WERI-Rb-1 (cell line): ENCODE measurements at regions not wholly inside any gene's neighbourhood (a gene's known extent, or its start where the extent isn't known, plus 50 kb on each side); places are given as distances from the start of the nearest gene placed in this dataset.
"Not testable (repeated sequence)": the region's sequence is repeated elsewhere in the genome, so short reads cannot be mapped to it uniquely, and the experiment has no call there.

Experiments used
- DNase-seq: peaks from one replicate; pipeline ENCODE4 v3.0.0-alpha.2; 2020
- H3K27ac ChIP-seq: fragments of 250-450 bp; sonication (Bioruptor Pico); 2 replicates; pipeline ENCODE4 v1.5.1; 2020; ENCODE audit warnings: mild to moderate bottlenecking, moderate library complexity
- H3K27me3 ChIP-seq: fragments of 250-450 bp; sonication (Bioruptor Pico); 2 replicates; pipeline ENCODE4 v1.5.1; 2021; ENCODE audit warnings: mild to moderate bottlenecking, low read depth, moderate library complexity; ENCODE audit not compliant: insufficient read depth, severe bottlenecking
- H3K36me3 ChIP-seq: fragments of 250-450 bp; sonication (Bioruptor Pico); 2 replicates; pipeline ENCODE4 v1.5.1; 2020; ENCODE audit warnings: mild to moderate bottlenecking, moderate library complexity
- H3K4me3 ChIP-seq: 2 replicates; pipeline ENCODE4 v1.5.1; 2011; ENCODE audit warnings: low read depth, mild to moderate bottlenecking, control low read depth, low read length
- H3K9me3 ChIP-seq: fragments of 250-450 bp; sonication (Bioruptor Pico); 2 replicates; pipeline ENCODE4 v1.5.1; 2021; ENCODE audit warnings: mild to moderate bottlenecking, moderate library complexity; ENCODE audit not compliant: severe bottlenecking
- TF ChIP-seq, protein P1 (sequence below): IDR thresholded peaks from 2 replicates; pipeline ENCODE4 v1.5.1; 2011; ENCODE audit warnings: low read depth, mild to moderate bottlenecking, control low read depth, inconsistent platforms, low read length

- TF ChIP-seq, protein P1, sequence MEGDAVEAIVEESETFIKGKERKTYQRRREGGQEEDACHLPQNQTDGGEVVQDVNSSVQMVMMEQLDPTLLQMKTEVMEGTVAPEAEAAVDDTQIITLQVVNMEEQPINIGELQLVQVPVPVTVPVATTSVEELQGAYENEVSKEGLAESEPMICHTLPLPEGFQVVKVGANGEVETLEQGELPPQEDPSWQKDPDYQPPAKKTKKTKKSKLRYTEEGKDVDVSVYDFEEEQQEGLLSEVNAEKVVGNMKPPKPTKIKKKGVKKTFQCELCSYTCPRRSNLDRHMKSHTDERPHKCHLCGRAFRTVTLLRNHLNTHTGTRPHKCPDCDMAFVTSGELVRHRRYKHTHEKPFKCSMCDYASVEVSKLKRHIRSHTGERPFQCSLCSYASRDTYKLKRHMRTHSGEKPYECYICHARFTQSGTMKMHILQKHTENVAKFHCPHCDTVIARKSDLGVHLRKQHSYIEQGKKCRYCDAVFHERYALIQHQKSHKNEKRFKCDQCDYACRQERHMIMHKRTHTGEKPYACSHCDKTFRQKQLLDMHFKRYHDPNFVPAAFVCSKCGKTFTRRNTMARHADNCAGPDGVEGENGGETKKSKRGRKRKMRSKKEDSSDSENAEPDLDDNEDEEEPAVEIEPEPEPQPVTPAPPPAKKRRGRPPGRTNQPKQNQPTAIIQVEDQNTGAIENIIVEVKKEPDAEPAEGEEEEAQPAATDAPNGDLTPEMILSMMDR: no peak
- Histone ChIP-seq H3K36me3 (no peaks in the 10 kb centered on the region), H3K27me3 (no peaks in the 10 kb centered on the region), H3K9me3 (no peaks in the 10 kb centered on the region), H3K27ac (no peak overlapping the region), H3K4me3 (no peak overlapping the region)
- no peak for DNase-seq
Observed at GRCh38 chr14:86780876-86781510, 1212.0 kb downstream of the GALC start.

GRCh38 chr14:86780461-86780860, 1212.5 kb downstream of the GALC start:
- Histone ChIP-seq H3K4me3 (no peak overlapping the region), H3K27me3 (no peaks in the 10 kb centered on the region), H3K27ac (no peak overlapping the region), H3K36me3 (no peaks in the 10 kb centered on the region), H3K9me3 (no peaks in the 10 kb centered on the region)
- TF ChIP-seq, protein P1: no peak
- DNase-seq: no peak

- no peaks in the 10 kb centered on the region for H3K36me3 ChIP-seq
- no peaks in the 10 kb centered on the region for H3K9me3 ChIP-seq
- no peak overlapping the region for H3K27ac ChIP-seq
- no peaks in the 10 kb centered on the region for H3K27me3 ChIP-seq
- no peak overlapping the region for H3K4me3 ChIP-seq
- TF ChIP-seq, protein P1: no peak
- no peak for DNase-seq
Observed at GRCh38 chr14:86779416-86779815, 1213.6 kb downstream of the GALC start.

GRCh38 chr14:86777963-86778602, 1214.9 kb downstream of the GALC start:
- no peak for DNase-seq
- no peak overlapping the region for H3K27ac ChIP-seq
- TF ChIP-seq, protein P1: no peak

GRCh38 chr14:86775896-86776295, 1217.1 kb downstream of the GALC start:
- H3K27me3 ChIP-seq, H3K36me3 ChIP-seq, DNase-seq, H3K4me3 ChIP-seq, H3K9me3 ChIP-seq, H3K27ac ChIP-seq: not testable (repeated sequence)

More at GRCh38 chr14:86777963-86778602, 1214.9 kb downstream of the GALC start:
- Histone ChIP-seq H3K4me3 (no peak overlapping the region), H3K27me3 (no peaks in the 10 kb centered on the region), H3K36me3 (no peaks in the 10 kb centered on the region), H3K9me3 (no peaks in the 10 kb centered on the region)

- no peaks in the 10 kb centered on the region for H3K9me3 ChIP-seq
- H3K4me3 ChIP-seq: no peak overlapping the region
- no peaks in the 10 kb centered on the region for H3K27me3 ChIP-seq
- no peaks in the 10 kb centered on the region for H3K36me3 ChIP-seq
- no peak for DNase-seq
- TF ChIP-seq, protein P1: no peak
- H3K27ac ChIP-seq: no peak overlapping the region
Observed at GRCh38 chr14:86774916-86775315, 1218.1 kb downstream of the GALC start.
